ENCODE measurements at regions not wholly inside any gene's neighbourhood (a gene's known extent, or its start where the extent isn't known, plus 50 kb on each side); places are given as distances from the start of the nearest gene placed in this dataset.

DNA sequence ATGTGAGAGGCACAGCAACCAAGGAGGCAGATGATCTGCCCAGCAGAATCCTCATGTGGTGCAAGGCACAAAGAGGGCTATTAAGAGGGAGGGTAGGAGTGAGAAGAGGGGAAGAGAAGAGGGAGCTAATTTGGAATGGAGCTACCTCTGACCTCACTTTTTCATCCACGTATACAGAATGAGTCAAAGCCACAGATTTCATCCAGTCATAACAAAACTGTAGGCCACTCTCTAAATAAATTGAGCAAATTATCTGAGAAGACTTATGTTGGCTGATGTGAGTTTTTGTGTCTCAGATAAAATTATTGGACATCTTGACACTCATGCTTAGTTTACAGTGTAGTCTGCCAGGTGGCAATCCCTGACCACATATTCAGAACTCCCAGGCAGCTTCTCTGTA lies 325.6 kb downstream of the TTLL7 start:
- Histone ChIP-seq H4K20me1 (ENCODE audit: insufficient read depth, low read length) (no peaks in the 10 kb centered on the region), H3K4me2 (ENCODE audit: insufficient read depth, low read length) (no peak overlapping the region), H3K79me2 (ENCODE audit: insufficient read depth, low read length) (no peaks in the 10 kb centered on the region), H2AFZ (ENCODE audit: low read length) (no peak overlapping the region), H3K4me3 (ENCODE audit: insufficient read depth, low read length) (no peak overlapping the region), H3K9me3 (ENCODE audit: low read depth, low read length) (no peaks in the 10 kb centered on the region), H3K4me1 (ENCODE audit: insufficient read depth, low read length) (no peaks in the 10 kb centered on the region), H3K36me3 (ENCODE audit: insufficient read depth, low read length) (no peaks in the 10 kb centered on the region), H3K27ac (ENCODE audit: low read depth, low read length) (no peak overlapping the region), H3K27me3 (ENCODE audit: insufficient read depth, low read length) (no peaks in the 10 kb centered on the region)
- TF ChIP-seq CTCF (IDR thresholded peaks at IDR 0.05; ENCODE audit: extremely low read depth, low read depth, low read length): no peak
- no peak for DNase-seq (ENCODE audit: insufficient read length, low spot score, missing footprints)

- Histone ChIP-seq H3K4me2 (ENCODE audit: insufficient read depth, low read length) (no peak overlapping the region), H3K79me2 (ENCODE audit: insufficient read depth, low read length) (no peaks in the 10 kb centered on the region), H3K4me1 (ENCODE audit: insufficient read depth, low read length) (no peaks in the 10 kb centered on the region), H3K27me3 (ENCODE audit: insufficient read depth, low read length) (no peaks in the 10 kb centered on the region), H3K27ac (ENCODE audit: low read depth, low read length) (no peak overlapping the region), H3K36me3 (ENCODE audit: insufficient read depth, low read length) (no peaks in the 10 kb centered on the region), H2AFZ (ENCODE audit: low read length) (no peak overlapping the region), H3K9me3 (ENCODE audit: low read depth, low read length) (no peaks in the 10 kb centered on the region), H4K20me1 (ENCODE audit: insufficient read depth, low read length) (no peaks in the 10 kb centered on the region), H3K4me3 (ENCODE audit: insufficient read depth, low read length) (no peak overlapping the region)
- no peak for DNase-seq (ENCODE audit: insufficient read length, low spot score, missing footprints)
- TF ChIP-seq CTCF (IDR thresholded peaks at IDR 0.05; ENCODE audit: extremely low read depth, low read depth, low read length): no peak
Measured at GRCh38 chr1:83671586-83671985, 327.3 kb downstream of the TTLL7 start.

DNA sequence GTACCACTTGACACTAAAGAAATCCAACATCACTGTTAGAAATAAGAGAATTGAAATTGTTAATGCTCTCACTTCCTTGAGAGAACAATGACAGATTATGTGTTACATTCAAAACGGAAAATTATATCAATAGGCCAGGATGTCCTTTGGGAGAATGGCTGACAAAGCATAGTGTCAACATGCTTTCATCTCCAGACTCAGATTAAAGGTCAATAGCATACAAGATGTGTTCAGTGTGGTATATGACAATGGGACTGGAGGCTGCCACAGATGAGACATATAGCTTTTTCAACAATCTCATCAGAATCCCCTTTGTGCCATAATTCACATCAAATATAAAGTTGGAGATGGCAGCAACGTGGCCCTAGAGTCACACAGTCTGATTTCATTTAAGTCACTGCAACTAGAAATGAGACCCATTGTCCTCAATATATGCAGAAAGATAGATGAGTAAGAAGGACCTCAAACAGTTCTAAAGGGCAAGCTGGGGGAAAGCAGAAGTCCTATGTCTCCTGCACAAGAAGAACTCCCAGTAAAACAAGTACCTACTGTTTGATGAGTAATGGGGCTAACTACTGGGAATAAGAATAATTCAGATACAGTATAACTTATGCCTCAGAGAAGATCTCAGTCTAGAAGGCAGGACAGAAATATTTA lies 327.9 kb downstream of the TTLL7 start:
- Histone ChIP-seq H3K27me3 (ENCODE audit: insufficient read depth, low read length) (no peaks in the 10 kb centered on the region), H3K27ac (ENCODE audit: low read depth, low read length) (no peak overlapping the region), H2AFZ (ENCODE audit: low read length) (no peak overlapping the region), H3K9me3 (ENCODE audit: low read depth, low read length) (no peaks in the 10 kb centered on the region), H3K4me1 (ENCODE audit: insufficient read depth, low read length) (no peaks in the 10 kb centered on the region), H3K79me2 (ENCODE audit: insufficient read depth, low read length) (no peaks in the 10 kb centered on the region), H4K20me1 (ENCODE audit: insufficient read depth, low read length) (no peaks in the 10 kb centered on the region), H3K4me3 (ENCODE audit: insufficient read depth, low read length) (no peak overlapping the region), H3K36me3 (ENCODE audit: insufficient read depth, low read length) (no peaks in the 10 kb centered on the region), H3K4me2 (ENCODE audit: insufficient read depth, low read length) (no peak overlapping the region)
- no peak for TF ChIP-seq CTCF (IDR thresholded peaks at IDR 0.05; ENCODE audit: extremely low read depth, low read depth, low read length)
- DNase-seq (ENCODE audit: insufficient read length, low spot score, missing footprints): no peak

GRCh38 chr1:83641796-83642443 lies 357.0 kb downstream of the TTLL7 start:
- no peak overlapping the region for H2AFZ ChIP-seq (ENCODE audit: low read length)
- no peak overlapping the region for H3K27ac ChIP-seq (ENCODE audit: low read depth, low read length)

More at GRCh38 chr1:83641796-83642443, 357.0 kb downstream of the TTLL7 start:
- no peak overlapping the region for H3K4me3 ChIP-seq (ENCODE audit: insufficient read depth, low read length)
- no peaks in the 10 kb centered on the region for H3K9me3 ChIP-seq (ENCODE audit: low read depth, low read length)
- no peaks in the 10 kb centered on the region for H3K27me3 ChIP-seq (ENCODE audit: insufficient read depth, low read length)
- peak; percentile 23 for DNase-seq (ENCODE audit: insufficient read length, low spot score, missing footprints)
- peak overlapping the region; percentile 47 for H3K4me2 ChIP-seq (ENCODE audit: insufficient read depth, low read length)
- H3K79me2 ChIP-seq (ENCODE audit: insufficient read depth, low read length): no peaks in the 10 kb centered on the region
- H3K4me1 ChIP-seq (ENCODE audit: insufficient read depth, low read length): no peaks in the 10 kb centered on the region
- no peak for TF ChIP-seq CTCF (IDR thresholded peaks at IDR 0.05; ENCODE audit: extremely low read depth, low read depth, low read length)
- H4K20me1 ChIP-seq (ENCODE audit: insufficient read depth, low read length): no peaks in the 10 kb centered on the region
- H3K36me3 ChIP-seq (ENCODE audit: insufficient read depth, low read length): no peaks in the 10 kb centered on the region
